ENCODE measurements at regions not wholly inside any gene's neighbourhood (a gene's known extent, or its start where the extent isn't known, plus 50 kb on each side); places are given as distances from the start of the nearest gene placed in this dataset.

- DNase-seq (ENCODE audit: low read depth) = no peak
- no peak for TF ChIP-seq CTCF (IDR thresholded peaks at IDR 0.05; ENCODE audit: insufficient read depth, low read depth, low read length)
- no peak overlapping the region for H3K4me3 ChIP-seq (ENCODE audit: low read depth, low read length)
Measured at GRCh38 chr12:24591715-24592440, 357.0 kb downstream of the BCAT1 start.

GRCh38 chr12:24591079-24591626 is 357.7 kb downstream of the BCAT1 start:
- no peak overlapping the region for H3K4me3 ChIP-seq (ENCODE audit: low read depth, low read length)
- DNase-seq (ENCODE audit: low read depth) = no peak
- no peak for TF ChIP-seq CTCF (IDR thresholded peaks at IDR 0.05; ENCODE audit: insufficient read depth, low read depth, low read length)

GRCh38 chr12:24586293-24586692 is 362.6 kb downstream of the BCAT1 start:
- no peak for DNase-seq (ENCODE audit: low read depth)
- TF ChIP-seq CTCF (IDR thresholded peaks at IDR 0.05; ENCODE audit: insufficient read depth, low read depth, low read length) = no peak
- no peak overlapping the region for H3K4me3 ChIP-seq (ENCODE audit: low read depth, low read length)

- no peak for TF ChIP-seq CTCF (IDR thresholded peaks at IDR 0.05; ENCODE audit: insufficient read depth, low read depth, low read length)
- no peak for DNase-seq (ENCODE audit: low read depth)
Measured at GRCh38 chr12:24584032-24584675, 364.7 kb downstream of the BCAT1 start.

GRCh38 chr12:24582954-24583601 is 365.8 kb downstream of the BCAT1 start:
- H3K4me3 ChIP-seq (ENCODE audit: low read depth, low read length) = no peak overlapping the region
- no peak for TF ChIP-seq CTCF (IDR thresholded peaks at IDR 0.05; ENCODE audit: insufficient read depth, low read depth, low read length)
- DNase-seq (ENCODE audit: low read depth) = no peak

More at GRCh38 chr12:24584032-24584675, 364.7 kb downstream of the BCAT1 start:
- no peak overlapping the region for H3K4me3 ChIP-seq (ENCODE audit: low read depth, low read length)

- no peak overlapping the region for H3K4me3 ChIP-seq (ENCODE audit: low read depth, low read length)
- no peak for TF ChIP-seq CTCF (IDR thresholded peaks at IDR 0.05; ENCODE audit: insufficient read depth, low read depth, low read length)
- no peak for DNase-seq (ENCODE audit: low read depth)
Measured at GRCh38 chr12:24574538-24574937, 374.4 kb downstream of the BCAT1 start.

Measured in fibroblast of villous mesenchyme (primary cell).